Activated CD8-positive, alpha-beta T cell treated with anti-CD3 and anti-CD28 coated beads for 36 hours (primary cell): ENCODE measurements at regions not wholly inside any gene's neighbourhood (a gene's known extent, or its start where the extent isn't known, plus 50 kb on each side); places are given as distances from the start of the nearest gene placed in this dataset.

Source experiments
- ATAC-seq: fragments of 200-7000 bp; cut with Tn5 transposase; one replicate; pipeline ENCODE4 v1.10.0; 2021; ENCODE audit warnings: mild to moderate bottlenecking, moderate library complexity
- CTCF ChIA-PET: fragments of 350-600 bp; sonication (Branson Sonifier 250); formaldehyde crosslinking; loops from one replicate; lab custom pipeline; 2021; ENCODE audit warnings: antibody characterized with exemption; lab: Charles Lee
- POLR2A ChIA-PET: fragments of 350-600 bp; sonication (Branson Sonifier 250); formaldehyde crosslinking; loops from one replicate; lab custom pipeline; 2021; ENCODE audit warnings: antibody characterized with exemption; lab: Charles Lee
- DNase-seq: peaks from one replicate; pipeline ENCODE4 v3.0.0-alpha.2; 2020
- H3K27ac Mint-ChIP-seq: one replicate; pipeline ENCODE4 v1.8.0; 2021; ENCODE audit warnings: mild to moderate bottlenecking, mixed read lengths
- H3K27me3 Mint-ChIP-seq: one replicate; pipeline ENCODE4 v1.8.0; 2021; ENCODE audit warnings: mixed read lengths
- H3K36me3 Mint-ChIP-seq: one replicate; pipeline ENCODE4 v1.8.0; 2021; ENCODE audit warnings: low read depth, mixed read lengths
- H3K4me1 Mint-ChIP-seq: one replicate; pipeline ENCODE4 v1.8.0; 2021; ENCODE audit warnings: low read depth, mixed read lengths
- H3K4me3 Mint-ChIP-seq: one replicate; pipeline ENCODE4 v1.8.0; 2021; ENCODE audit warnings: mild to moderate bottlenecking, moderate library complexity, mixed read lengths
- H3K9me3 Mint-ChIP-seq: one replicate; pipeline ENCODE4 v1.8.0; 2021; ENCODE audit warnings: mixed read lengths
- CTCF ChIP-seq: fragments of 200-600 bp; IDR thresholded peaks from one replicate; pipeline ENCODE4 v1.8.0; 2022; ENCODE audit warnings: antibody characterized with exemption, mild to moderate bottlenecking
- intact Hi-C: fragments of 100-400 bp; cut with micrococcal nuclease; formaldehyde crosslinking; loops from one replicate; pipeline ENCODE4 v1.10.0; 2022

- intact Hi-C loops = no loop called here
- peaks cover 7% of the 10 kb centered on the region for H3K27me3 Mint-ChIP-seq
- ChIA-PET POLR2A (no interaction called here), CTCF (interaction anchor here (1.9 kb wide), 1 partner anchor 22 kb away, joined by 4 read pairs; no protein-coding TSS in a partner anchor)
- TF ChIP-seq CTCF = no peak
- no peak overlapping the region for H3K27ac Mint-ChIP-seq
- no peaks in the 10 kb centered on the region for H3K4me1 Mint-ChIP-seq
- H3K9me3 Mint-ChIP-seq = no peaks in the 10 kb centered on the region
- no peak for DNase-seq
- no peak for ATAC-seq
- H3K36me3 Mint-ChIP-seq = no peaks in the 10 kb centered on the region
- H3K4me3 Mint-ChIP-seq = no peak overlapping the region
Observed at GRCh38 chr2:222993920-222994650, 57.9 kb upstream of the KCNE4 start.

- intact Hi-C loops = no loop called here
- H3K36me3 Mint-ChIP-seq = no peaks in the 10 kb centered on the region
- ChIA-PET CTCF (no interaction called here), POLR2A (no interaction called here)
- H3K9me3 Mint-ChIP-seq = no peaks in the 10 kb centered on the region
- DNase-seq = no peak
- H3K27me3 Mint-ChIP-seq = peaks cover 11% of the 10 kb centered on the region
- no peak overlapping the region for H3K27ac Mint-ChIP-seq
- H3K4me1 Mint-ChIP-seq = no peaks in the 10 kb centered on the region
- ATAC-seq = no peak
- no peak overlapping the region for H3K4me3 Mint-ChIP-seq
- no peak for TF ChIP-seq CTCF
Observed at GRCh38 chr2:222998459-222998858, 53.5 kb upstream of the KCNE4 start.

- intact Hi-C loops = no loop called here
- no peak for TF ChIP-seq CTCF
- ChIA-PET POLR2A (interaction anchor here (0.7 kb wide), 1 partner anchor 12 kb away, joined by 3 read pairs; no protein-coding TSS in a partner anchor), CTCF (no interaction called here)
- Mint-ChIP-seq H3K4me1 (no peaks in the 10 kb centered on the region), H3K27me3 (peaks cover 11% of the 10 kb centered on the region), H3K27ac (no peak overlapping the region), H3K9me3 (no peaks in the 10 kb centered on the region), H3K36me3 (no peaks in the 10 kb centered on the region), H3K4me3 (no peak overlapping the region)
- ATAC-seq = no peak
- DNase-seq = no peak
Observed at GRCh38 chr2:223000872-223001796, 50.9 kb upstream of the KCNE4 start.

GRCh38 chr2:223001797-223002175, 50.2 kb upstream of the KCNE4 start:
- Mint-ChIP-seq H3K27me3 (peaks cover 11% of the 10 kb centered on the region), H3K36me3 (no peaks in the 10 kb centered on the region), H3K27ac (no peak overlapping the region), H3K9me3 (no peaks in the 10 kb centered on the region), H3K4me1 (no peaks in the 10 kb centered on the region), H3K4me3 (no peak overlapping the region)
- POLR2A ChIA-PET = interaction anchor here (0.7 kb wide), 1 partner anchor 13 kb away, joined by 3 read pairs; no protein-coding TSS in a partner anchor
- no peak for DNase-seq
- ATAC-seq = no peak
- intact Hi-C loops = no loop called here
- no peak for TF ChIP-seq CTCF
- CTCF ChIA-PET = no interaction called here
